GM18511 (cell line): ENCODE measurements at regions not wholly inside any gene's neighbourhood (a gene's known extent, or its start where the extent isn't known, plus 50 kb on each side); places are given as distances from the start of the nearest gene placed in this dataset.
"Not testable (repeated sequence)": the region's sequence is repeated elsewhere in the genome, so short reads cannot be mapped to it uniquely, and the experiment has no call there.

Source experiments
- ATAC-seq: cut with Tn5 transposase; IDR thresholded peaks from one replicate; pipeline ENCODE4 v1.9.1; 2021; ENCODE audit warnings: mild to moderate bottlenecking, moderate library complexity; ENCODE audit not compliant: unreplicated experiment

GRCh38 chr18:34350778-34351177 is 126.1 kb upstream of the NOL4 start:
- ATAC-seq = no peak

GRCh38 chr18:34352385-34353163 is 127.9 kb upstream of the NOL4 start:
- no peak for ATAC-seq

- no peak for ATAC-seq
These were observed 129.6 kb upstream of the NOL4 start for GRCh38 chr18:34354351-34354750.

GRCh38 chr18:34357944-34358580 is 133.3 kb upstream of the NOL4 start:
- ATAC-seq = no peak

- ATAC-seq = peak; percentile 96
These were observed 134.2 kb upstream of the NOL4 start for GRCh38 chr18:34358923-34359322.

- ATAC-seq = no peak
These were observed 140.0 kb upstream of the NOL4 start for GRCh38 chr18:34364699-34365098.

GRCh38 chr18:34370704-34371395 is 146.1 kb upstream of the NOL4 start:
- ATAC-seq = no peak

- no peak for ATAC-seq
These were observed 155.6 kb upstream of the NOL4 start for GRCh38 chr18:34380326-34380725.

GRCh38 chr18:34385311-34385710 is 160.6 kb upstream of the NOL4 start:
- ATAC-seq = no peak

- no peak for ATAC-seq
These were observed 162.1 kb upstream of the NOL4 start for GRCh38 chr18:34386803-34387202.

GRCh38 chr18:34397286-34397896 is 172.7 kb upstream of the NOL4 start:
- no peak for ATAC-seq

- no peak for ATAC-seq
These were observed 175.2 kb upstream of the NOL4 start for GRCh38 chr18:34399892-34400291.

- no peak for ATAC-seq
These were observed 176.1 kb upstream of the NOL4 start for GRCh38 chr18:34400834-34401233.

GRCh38 chr18:34401775-34402174 is 177.1 kb upstream of the NOL4 start:
- no peak for ATAC-seq

GRCh38 chr18:34407471-34407870 is 182.8 kb upstream of the NOL4 start:
- not testable (repeated sequence) for ATAC-seq

- ATAC-seq = no peak
These were observed 187.2 kb upstream of the NOL4 start for GRCh38 chr18:34411952-34412351.

- ATAC-seq = no peak
These were observed 206.3 kb upstream of the NOL4 start for GRCh38 chr18:34431042-34431441.

GRCh38 chr18:34444622-34445021 is 219.9 kb upstream of the NOL4 start:
- no peak for ATAC-seq

GRCh38 chr18:34448662-34449061 is 223.9 kb upstream of the NOL4 start:
- no peak for ATAC-seq

- ATAC-seq = no peak
These were observed 233.0 kb upstream of the NOL4 start for GRCh38 chr18:34457761-34458160.

GRCh38 chr18:34458410-34458977 is 233.8 kb upstream of the NOL4 start:
- no peak for ATAC-seq
